ENCODE measurements at regions not wholly inside any gene's neighbourhood (a gene's known extent, or its start where the extent isn't known, plus 50 kb on each side); places are given as distances from the start of the nearest gene placed in this dataset.
"Not testable (repeated sequence)": the region's sequence is repeated elsewhere in the genome, so short reads cannot be mapped to it uniquely, and the experiment has no call there.

DNA sequence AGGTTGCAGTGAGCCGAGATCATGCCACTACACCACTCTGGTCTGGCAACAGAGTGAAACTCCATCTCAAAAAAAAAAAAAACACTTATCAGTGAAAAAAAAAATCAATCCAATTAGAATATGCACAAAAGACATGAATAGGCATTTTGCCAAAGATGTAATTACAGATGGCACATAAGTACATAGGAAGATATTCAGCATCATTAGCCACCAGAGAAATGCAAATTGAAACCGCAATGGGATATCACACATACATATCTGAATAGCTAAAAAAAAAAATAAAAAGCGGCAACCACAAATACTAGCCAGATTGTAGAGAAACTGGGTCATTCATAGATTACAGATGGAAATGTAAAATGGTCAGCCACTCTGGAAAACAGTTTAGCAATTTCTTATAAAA, 1310.8 kb downstream of the XPNPEP1 start:
- TF ChIP-seq, protein P1, sequence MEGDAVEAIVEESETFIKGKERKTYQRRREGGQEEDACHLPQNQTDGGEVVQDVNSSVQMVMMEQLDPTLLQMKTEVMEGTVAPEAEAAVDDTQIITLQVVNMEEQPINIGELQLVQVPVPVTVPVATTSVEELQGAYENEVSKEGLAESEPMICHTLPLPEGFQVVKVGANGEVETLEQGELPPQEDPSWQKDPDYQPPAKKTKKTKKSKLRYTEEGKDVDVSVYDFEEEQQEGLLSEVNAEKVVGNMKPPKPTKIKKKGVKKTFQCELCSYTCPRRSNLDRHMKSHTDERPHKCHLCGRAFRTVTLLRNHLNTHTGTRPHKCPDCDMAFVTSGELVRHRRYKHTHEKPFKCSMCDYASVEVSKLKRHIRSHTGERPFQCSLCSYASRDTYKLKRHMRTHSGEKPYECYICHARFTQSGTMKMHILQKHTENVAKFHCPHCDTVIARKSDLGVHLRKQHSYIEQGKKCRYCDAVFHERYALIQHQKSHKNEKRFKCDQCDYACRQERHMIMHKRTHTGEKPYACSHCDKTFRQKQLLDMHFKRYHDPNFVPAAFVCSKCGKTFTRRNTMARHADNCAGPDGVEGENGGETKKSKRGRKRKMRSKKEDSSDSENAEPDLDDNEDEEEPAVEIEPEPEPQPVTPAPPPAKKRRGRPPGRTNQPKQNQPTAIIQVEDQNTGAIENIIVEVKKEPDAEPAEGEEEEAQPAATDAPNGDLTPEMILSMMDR (IDR thresholded peaks at IDR 0.05; ENCODE audit: low read depth, low read length): no peak

GRCh38 chr10:108608860-108609259, 1314.5 kb downstream of the XPNPEP1 start:
- POLR2A ChIA-PET: no interaction called here
- Histone ChIP-seq H3K27me3 (ENCODE audit: control insufficient read depth, insufficient read depth, low read length) (no peaks in the 10 kb centered on the region), H3K27ac (ENCODE audit: low read depth, low read length) (no peak overlapping the region), H3K9me3 (ENCODE audit: control insufficient read depth, insufficient read depth, low read length) (no peaks in the 10 kb centered on the region), H3K4me3 (ENCODE audit: low read depth, low read length) (no peak overlapping the region)
- DNase-seq (ENCODE audit: low read depth, low spot score): no peak
- CTCF ChIA-PET: no interaction called here
- TF ChIP-seq, protein P1 (IDR thresholded peaks at IDR 0.05; ENCODE audit: low read depth, low read length): no peak

More for the DNA sequence above, 1310.8 kb downstream of the XPNPEP1 start:
- CTCF ChIA-PET: interaction anchor here (0.7 kb wide), 1 partner anchor 9 kb away, joined by 4 read pairs; no protein-coding TSS in a partner anchor
- H3K9me3 ChIP-seq (ENCODE audit: control insufficient read depth, insufficient read depth, low read length): no peaks in the 10 kb centered on the region
- DNase-seq (ENCODE audit: low read depth, low spot score): no peak
- no peak overlapping the region for H3K27ac ChIP-seq (ENCODE audit: low read depth, low read length)
- H3K27me3 ChIP-seq (ENCODE audit: control insufficient read depth, insufficient read depth, low read length): no peaks in the 10 kb centered on the region
- no peak overlapping the region for H3K4me3 ChIP-seq (ENCODE audit: low read depth, low read length)
- POLR2A ChIA-PET: interaction anchor here (0.6 kb wide), 1 partner anchor 1225 kb away, joined by 4 read pairs; no protein-coding TSS in a partner anchor

DNA sequence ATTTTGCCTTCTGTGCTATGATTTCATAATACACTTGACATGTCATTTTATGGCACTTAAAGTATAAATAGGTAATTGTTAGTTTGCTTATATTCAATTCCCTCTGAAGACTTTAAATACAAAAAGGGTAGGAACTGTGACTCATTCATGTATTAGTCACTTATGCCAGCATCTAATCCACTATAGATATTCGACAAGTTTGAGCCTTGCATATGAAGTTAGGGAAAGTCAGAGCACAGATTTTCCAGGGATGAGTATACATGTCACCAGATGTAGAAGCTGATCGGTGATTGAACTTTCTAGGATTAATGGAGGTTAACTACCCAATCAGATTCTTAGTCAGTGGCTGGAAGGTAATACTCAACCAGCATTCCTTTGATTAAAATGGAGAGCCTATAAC, 1321.5 kb downstream of the XPNPEP1 start:
- POLR2A ChIA-PET: no interaction called here
- H3K27me3 ChIP-seq (ENCODE audit: control insufficient read depth, insufficient read depth, low read length): no peaks in the 10 kb centered on the region
- H3K9me3 ChIP-seq (ENCODE audit: control insufficient read depth, insufficient read depth, low read length): no peaks in the 10 kb centered on the region
- DNase-seq (ENCODE audit: low read depth, low spot score): no peak
- CTCF ChIA-PET: no interaction called here
- TF ChIP-seq, protein P1 (IDR thresholded peaks at IDR 0.05; ENCODE audit: low read depth, low read length): no peak
- H3K4me3 ChIP-seq (ENCODE audit: low read depth, low read length): no peak overlapping the region
- H3K27ac ChIP-seq (ENCODE audit: low read depth, low read length): no peak overlapping the region

GRCh38 chr10:108600511-108600910, 1322.8 kb downstream of the XPNPEP1 start:
- CTCF ChIA-PET: not testable (repeated sequence)

GRCh38 chr10:108599317-108599716, 1324.0 kb downstream of the XPNPEP1 start:
- H3K9me3 ChIP-seq (ENCODE audit: control insufficient read depth, insufficient read depth, low read length); H3K27me3 ChIP-seq (ENCODE audit: control insufficient read depth, insufficient read depth, low read length); DNase-seq (ENCODE audit: low read depth, low spot score); POLR2A ChIA-PET; H3K4me3 ChIP-seq (ENCODE audit: low read depth, low read length); CTCF ChIA-PET; H3K27ac ChIP-seq (ENCODE audit: low read depth, low read length): not testable (repeated sequence)

More at GRCh38 chr10:108600511-108600910, 1322.8 kb downstream of the XPNPEP1 start:
- H3K27ac ChIP-seq (ENCODE audit: low read depth, low read length); POLR2A ChIA-PET; H3K27me3 ChIP-seq (ENCODE audit: control insufficient read depth, insufficient read depth, low read length); DNase-seq (ENCODE audit: low read depth, low spot score); H3K4me3 ChIP-seq (ENCODE audit: low read depth, low read length); H3K9me3 ChIP-seq (ENCODE audit: control insufficient read depth, insufficient read depth, low read length): not testable (repeated sequence)

GRCh38 chr10:108598831-108599230, 1324.5 kb downstream of the XPNPEP1 start:
- H3K9me3 ChIP-seq (ENCODE audit: control insufficient read depth, insufficient read depth, low read length): no peaks in the 10 kb centered on the region
- ChIA-PET POLR2A (no interaction called here), CTCF (no interaction called here)
- no peak overlapping the region for H3K27ac ChIP-seq (ENCODE audit: low read depth, low read length)
- H3K27me3 ChIP-seq (ENCODE audit: control insufficient read depth, insufficient read depth, low read length): no peaks in the 10 kb centered on the region
- DNase-seq (ENCODE audit: low read depth, low spot score): no peak
- no peak overlapping the region for H3K4me3 ChIP-seq (ENCODE audit: low read depth, low read length)
- TF ChIP-seq, protein P1 (IDR thresholded peaks at IDR 0.05; ENCODE audit: low read depth, low read length): no peak
